SK-N-SH (cell line): ENCODE measurements at regions not wholly inside any gene's neighbourhood (a gene's known extent, or its start where the extent isn't known, plus 50 kb on each side); places are given as distances from the start of the nearest gene placed in this dataset.

Source experiments
- CTCF ChIA-PET: fragments of 300-600, 350-600 bp; formaldehyde crosslinking; extraction: SDS; loops from one replicate; lab custom pipeline; 2021; lab: Yijun Ruan, JAX
- POLR2A ChIA-PET: fragments of 350-600 bp; sonication (Branson Sonifier 250); formaldehyde crosslinking; extraction: SDS; loops from one replicate; lab custom pipeline; 2020; ENCODE audit warnings: antibody characterized with exemption, inconsistent platforms; lab: Yijun Ruan, JAX
- DNase-seq: peaks from one replicate; pipeline ENCODE4 v3.0.0; 2012
- H2AFZ ChIP-seq: fragments of 200-600 bp; sonication (generic); 2 replicates; pipeline ENCODE4 v1.8.1; 2016; ENCODE audit warnings: antibody characterized with exemption, mild to moderate bottlenecking, low read depth
- H3F3A ChIP-seq: fragments of 200-600 bp; sonication (generic); replicated peaks from 2 replicates; pipeline ENCODE3; 2016; ENCODE audit warnings: antibody characterized with exemption, mild to moderate bottlenecking; ENCODE audit not compliant: insufficient read depth
- H3K27ac ChIP-seq, 2 experiments: fragments of 200-500 bp in 1 of 2; fragments of 200-600 bp in 1 of 2; sonication (Bioruptor generic) in 1 of 2; sonication (generic), shearing (Covaris generic) in 1 of 2; 2 replicates each; pipeline versions ENCODE4 v1.5.1 to v1.6.1; 2014 to 2016; ENCODE audit warnings: low read depth in 2 of 2, inconsistent platforms in 1 of 2, low read length in 1 of 2, mild to moderate bottlenecking in 1 of 2, mixed read lengths in 1 of 2
- H3K27me3 ChIP-seq: fragments of 200-600 bp; sonication (generic), shearing (Covaris generic); 2 replicates; pipeline ENCODE4 v1.6.1; 2016; ENCODE audit warnings: mixed run types; ENCODE audit not compliant: insufficient read depth
- H3K36me3 ChIP-seq, 2 experiments: fragments of 200-500 bp in 1 of 2; fragments of 200-600 bp in 1 of 2; sonication (Bioruptor generic) in 1 of 2; sonication (generic) in 1 of 2; replicated peaks in 1 of 2; 2 replicates each; pipeline versions ENCODE3 to v1.5.1; 2014 to 2016; ENCODE audit warnings: low read length in 1 of 2, mild to moderate bottlenecking in 1 of 2; ENCODE audit not compliant: insufficient read depth in 2 of 2, control insufficient read depth in 1 of 2
- H3K4me1 ChIP-seq, 2 experiments: fragments of 200-500 bp in 1 of 2; fragments of 200-600 bp in 1 of 2; sonication (Bioruptor generic) in 1 of 2; sonication (generic), shearing (Covaris generic) in 1 of 2; 2 replicates each; pipeline versions ENCODE4 v1.5.1 to v1.6.1; 2014 to 2016; ENCODE audit warnings: low read depth in 1 of 2, low read length in 1 of 2, mixed run types in 1 of 2; ENCODE audit not compliant: insufficient read depth in 2 of 2, control insufficient read depth in 1 of 2
- H3K4me2 ChIP-seq: fragments of 200-600 bp; sonication (generic), shearing (Covaris generic); 2 replicates; pipeline ENCODE4 v1.6.1; 2017; ENCODE audit warnings: mixed run types
- H3K4me3 ChIP-seq, 2 experiments: fragments of 200-500 bp in 1 of 2; fragments of 200-600 bp in 1 of 2; sonication (Bioruptor generic) in 1 of 2; sonication (generic), shearing (Covaris generic) in 1 of 2; 2 replicates each; pipeline versions ENCODE4 v1.5.1 to v1.8.1; 2014 to 2016; ENCODE audit warnings: low read depth in 2 of 2, inconsistent platforms in 1 of 2, low read length in 1 of 2, mild to moderate bottlenecking in 1 of 2, mixed read lengths in 1 of 2, moderate library complexity in 1 of 2
- H3K79me2 ChIP-seq: fragments of 200-600 bp; sonication (generic); 2 replicates; pipeline ENCODE4 v1.8.1; 2017; ENCODE audit warnings: mild to moderate bottlenecking; ENCODE audit not compliant: insufficient read depth
- H3K9ac ChIP-seq: fragments of 200-600 bp; sonication (generic); 2 replicates; pipeline ENCODE4 v1.6.1; 2017; ENCODE audit warnings: mixed run types
- H3K9me2 ChIP-seq: fragments of 200-600 bp; sonication (generic); 2 replicates; pipeline ENCODE4 v1.6.1; 2017; ENCODE audit warnings: mixed run types
- H3K9me3 ChIP-seq: fragments of 200-600 bp; sonication (generic); 2 replicates; pipeline ENCODE4 v1.6.1; 2017; ENCODE audit warnings: mixed run types, mild to moderate bottlenecking, moderate library complexity
- H4K20me1 ChIP-seq: fragments of 200-600 bp; sonication (generic); 2 replicates; pipeline ENCODE4 v1.6.1; 2017; ENCODE audit warnings: mild to moderate bottlenecking, mixed run types; ENCODE audit not compliant: insufficient read depth
- CHD2 ChIP-seq: fragments of 150-350 bp; IDR thresholded peaks from 2 replicates; pipeline ENCODE4 v1.6.1; 2018; ENCODE audit warnings: low read length; ENCODE audit not compliant: partially characterized antibody
- ELF1 ChIP-seq: IDR thresholded peaks from 2 replicates; pipeline ENCODE4 v1.4.0; 2012
- EP300 ChIP-seq, 2 experiments: IDR thresholded peaks; 2 replicates each; pipeline versions ENCODE4 v1.4.0 to v1.6.1; 2012; ENCODE audit warnings: borderline replicate concordance in 1 of 2, low read depth in 1 of 2, low read length in 1 of 2
- FOSL2 ChIP-seq: IDR thresholded peaks from 2 replicates; pipeline ENCODE4 v1.4.0; 2012; ENCODE audit warnings: low read depth, mild to moderate bottlenecking, moderate library complexity, borderline replicate concordance
- GABPA ChIP-seq: IDR thresholded peaks from 2 replicates; pipeline ENCODE4 v1.4.0; 2012; ENCODE audit warnings: low read depth, mild to moderate bottlenecking
- MEF2A ChIP-seq: IDR thresholded peaks from 2 replicates; pipeline ENCODE4 v1.4.0; 2012; ENCODE audit warnings: low read depth, borderline replicate concordance
- NFIC ChIP-seq: IDR thresholded peaks from 2 replicates; pipeline ENCODE4 v1.4.0; 2012; ENCODE audit warnings: borderline replicate concordance
- PBX3 ChIP-seq: IDR thresholded peaks from 2 replicates; pipeline ENCODE4; 2012
- POLR2AphosphoS5 ChIP-seq: IDR thresholded peaks from 2 replicates; pipeline ENCODE4 v1.6.1; 2012; ENCODE audit warnings: low read depth, low read length
- RCOR1 ChIP-seq: fragments of 150-350 bp; IDR thresholded peaks from 2 replicates; pipeline ENCODE4 v1.6.1; 2017; ENCODE audit warnings: antibody characterized with exemption, low read length
- REST ChIP-seq: IDR thresholded peaks from 2 replicates; pipeline ENCODE4 v1.6.1; 2012; ENCODE audit warnings: mild to moderate bottlenecking, low read depth, low read length, moderate library complexity
- RFX5 ChIP-seq: IDR thresholded peaks from 2 replicates; pipeline ENCODE4 v1.6.1; 2012; ENCODE audit warnings: mild to moderate bottlenecking, improper control_type of control experiment, low read length
- RXRA ChIP-seq: IDR thresholded peaks from 2 replicates; pipeline ENCODE4 v1.4.0; 2012; ENCODE audit warnings: low read depth, mild to moderate bottlenecking, borderline replicate concordance
- SIN3A ChIP-seq: IDR thresholded peaks from 2 replicates; pipeline ENCODE4 v1.6.1; 2012; ENCODE audit warnings: low read depth, mild to moderate bottlenecking, low read length, moderate library complexity, borderline replicate concordance
- SMC3 ChIP-seq: IDR thresholded peaks from 2 replicates; pipeline ENCODE4 v1.6.1; 2012; ENCODE audit warnings: low read depth, low read length, improper control_type of control experiment
- TCF12 ChIP-seq: IDR thresholded peaks from 2 replicates; pipeline ENCODE4 v1.4.0; 2012
- TEAD4 ChIP-seq: IDR thresholded peaks from 2 replicates; pipeline ENCODE4 v1.4.0; 2012; ENCODE audit warnings: mild to moderate bottlenecking, borderline replicate concordance; ENCODE audit not compliant: insufficient read depth
- USF1 ChIP-seq: IDR thresholded peaks from 2 replicates; pipeline ENCODE4 v1.4.0; 2012; ENCODE audit warnings: low read depth, borderline replicate concordance
- USF2 ChIP-seq: fragments of 150-350 bp; IDR thresholded peaks from 2 replicates; pipeline ENCODE4 v1.6.1; 2017; ENCODE audit warnings: antibody characterized with exemption, low read length, low read depth, borderline replicate concordance
- YY1 ChIP-seq: IDR thresholded peaks from 2 replicates; pipeline ENCODE4 v1.4.0; 2012; ENCODE audit warnings: low read depth, mild to moderate bottlenecking
- WGBS: methylation state at CpG from one replicate; pipeline ENCODE4 v1.1.6; 2017; ENCODE audit warnings: low lambda C conversion rate; 5-methylcytosine and 5-hydroxymethylcytosine counted together

GRCh38 chr10:108877095-108877561 lies 1046.2 kb downstream of the XPNPEP1 start:
- Histone ChIP-seq H2AFZ (peak overlapping the region; percentile 60; the same call in 1 of the 2 replicates), H3K27ac (peak overlapping the region; percentile 14 to 90; a peak in 3 of 4 replicates), H3K9me2 (no peaks in the 10 kb centered on the region), H3F3A (peaks cover 5% of the 10 kb centered on the region), H3K9ac (no peak overlapping the region), H3K36me3 (no peaks in the 10 kb centered on the region), H3K4me1 (peaks cover 6 to 15% of the 10 kb centered on the region in 2 experiments; a peak in 3 of 4 replicates), H3K4me2 (peak overlapping the region; percentile 32; the same call in 1 of the 2 replicates), H3K4me3 (no peak overlapping the region), H3K9me3 (no peaks in the 10 kb centered on the region), H4K20me1 (no peaks in the 10 kb centered on the region), H3K27me3 (no peaks in the 10 kb centered on the region), H3K79me2 (no peaks in the 10 kb centered on the region)
- ChIA-PET POLR2A (no interaction called here), CTCF (interaction anchor here (0.9 kb wide), 1 partner anchor 36 kb away, joined by 3 read pairs; no protein-coding TSS in a partner anchor)
- WGBS: 27% methylated on average over 5 of the region's 5 CpGs
- TF ChIP-seq RCOR1 (peak; percentile 49), SMC3 (no peak), TCF12 (peak; percentile 66), CHD2 (no peak), EP300 (IDR thresholded peaks at IDR 0.05; ENCODE audit: borderline replicate concordance in 1 of 2, low read depth in 1 of 2, low read length in 1 of 2) (peak in 1 of 2 experiments; percentile 71; a peak in 2 of 4 replicates), NFIC (no peak), PBX3 (0 out of 2 replicates have a peak, but pooled peaks have one; percentile 12), REST (no peak), POLR2AphosphoS5 (peak; percentile 29; the same call in 1 of the 2 replicates)
- peak; percentile 34 for DNase-seq

GRCh38 chr10:108872854-108873253 lies 1050.5 kb downstream of the XPNPEP1 start:
- H3K9me2 ChIP-seq: no peaks in the 10 kb centered on the region
- no peaks in the 10 kb centered on the region for H3K27me3 ChIP-seq
- peaks cover 5% of the 10 kb centered on the region for H3F3A ChIP-seq
- no peak overlapping the region for H3K4me3 ChIP-seq
- H3K9me3 ChIP-seq: no peaks in the 10 kb centered on the region
- ChIA-PET CTCF (no interaction called here), POLR2A (no interaction called here)
- no peak overlapping the region for H3K4me2 ChIP-seq
- H2AFZ ChIP-seq: no peak overlapping the region
- H3K36me3 ChIP-seq: no peaks in the 10 kb centered on the region
- H3K4me1 ChIP-seq: peaks cover 6 to 15% of the 10 kb centered on the region in 2 experiments; a peak in 3 of 4 replicates
- no peak overlapping the region for H3K27ac ChIP-seq
- no peak overlapping the region for H3K9ac ChIP-seq
- TF ChIP-seq FOSL2 (no peak), YY1 (no peak), MEF2A (no peak), NFIC (no peak), GABPA (no peak), USF1 (no peak), SIN3A (no peak), ELF1 (no peak), PBX3 (no peak), RXRA (no peak), SMC3 (no peak), USF2 (no peak), TEAD4 (no peak), RFX5 (no peak), RCOR1 (no peak)
- no peaks in the 10 kb centered on the region for H4K20me1 ChIP-seq
- H3K79me2 ChIP-seq: no peaks in the 10 kb centered on the region
- 37% methylated on average over 2 of the region's 2 CpGs for WGBS
- no peak for DNase-seq
